ENCODE measurements at regions not wholly inside any gene's neighbourhood (a gene's known extent, or its start where the extent isn't known, plus 50 kb on each side); places are given as distances from the start of the nearest gene placed in this dataset.
"Not testable (repeated sequence)": the region's sequence is repeated elsewhere in the genome, so short reads cannot be mapped to it uniquely, and the experiment has no call there.

- no peak for DNase-seq (ENCODE audit: low spot score)
Measured at GRCh38 chr22:49413551-49413950, 414.1 kb downstream of the BRD1 start.

- no peak for DNase-seq (ENCODE audit: low spot score)
Measured at GRCh38 chr22:49413146-49413545, 414.5 kb downstream of the BRD1 start.

GRCh38 chr22:49412236-49412635, 415.4 kb downstream of the BRD1 start:
- DNase-seq (ENCODE audit: low spot score), result no peak

- no peak for DNase-seq (ENCODE audit: low spot score)
Measured at GRCh38 chr22:49411236-49411635, 416.4 kb downstream of the BRD1 start.

GRCh38 chr22:49408102-49408836, 419.4 kb downstream of the BRD1 start:
- DNase-seq (ENCODE audit: low spot score), result no peak

GRCh38 chr22:49406879-49407587, 420.6 kb downstream of the BRD1 start:
- DNase-seq (ENCODE audit: low spot score), result no peak

- no peak for DNase-seq (ENCODE audit: low spot score)
Measured at GRCh38 chr22:49406047-49406650, 421.5 kb downstream of the BRD1 start.

GRCh38 chr22:49405590-49405989, 422.1 kb downstream of the BRD1 start:
- DNase-seq (ENCODE audit: low spot score), result no peak

- DNase-seq (ENCODE audit: low spot score), result no peak
Measured at GRCh38 chr22:49404576-49405241, 423.0 kb downstream of the BRD1 start.

- DNase-seq (ENCODE audit: low spot score), result no peak
Measured at GRCh38 chr22:49404020-49404419, 423.7 kb downstream of the BRD1 start.

GRCh38 chr22:49403102-49403501, 424.6 kb downstream of the BRD1 start:
- no peak for DNase-seq (ENCODE audit: low spot score)

GRCh38 chr22:49402169-49402568, 425.5 kb downstream of the BRD1 start:
- no peak for DNase-seq (ENCODE audit: low spot score)

- no peak for DNase-seq (ENCODE audit: low spot score)
Measured at GRCh38 chr22:49400941-49401598, 426.6 kb downstream of the BRD1 start.

GRCh38 chr22:49400136-49400940, 427.3 kb downstream of the BRD1 start:
- no peak for DNase-seq (ENCODE audit: low spot score)

- DNase-seq (ENCODE audit: low spot score), result no peak
Measured at GRCh38 chr22:49398646-49399045, 429.0 kb downstream of the BRD1 start.

- DNase-seq (ENCODE audit: low spot score), result no peak
Measured at GRCh38 chr22:49398115-49398514, 429.6 kb downstream of the BRD1 start.

GRCh38 chr22:49396817-49397216, 430.9 kb downstream of the BRD1 start:
- no peak for DNase-seq (ENCODE audit: low spot score)

- no peak for DNase-seq (ENCODE audit: low spot score)
Measured at GRCh38 chr22:49395617-49396016, 432.1 kb downstream of the BRD1 start.

GRCh38 chr22:49395062-49395461, 432.6 kb downstream of the BRD1 start:
- DNase-seq (ENCODE audit: low spot score), result not testable (repeated sequence)

GRCh38 chr22:49394116-49394785, 433.4 kb downstream of the BRD1 start:
- no peak for DNase-seq (ENCODE audit: low spot score)

- DNase-seq (ENCODE audit: low spot score), result no peak
Measured at GRCh38 chr22:49393526-49393925, 434.1 kb downstream of the BRD1 start.

Measured in CD4-positive, alpha-beta T cell treated with Interleukin-2 at 100 ng/mL for 4 hours (primary cell).